Endothelial cell of umbilical vein (primary cell): ENCODE measurements at regions not wholly inside any gene's neighbourhood (a gene's known extent, or its start where the extent isn't known, plus 50 kb on each side); places are given as distances from the start of the nearest gene placed in this dataset.

Experiments used
- EZH2 ChIP-seq: IDR thresholded peaks from 2 replicates; pipeline ENCODE4 v1.6.1; 2012; ENCODE audit warnings: borderline replicate concordance, low read depth, mild to moderate bottlenecking, moderate library complexity, low read length, inconsistent platforms; ENCODE audit not compliant: severe bottlenecking
- FOS ChIP-seq: IDR thresholded peaks from 2 replicates; pipeline ENCODE4 v1.6.1; 2011; ENCODE audit warnings: mild to moderate bottlenecking, low read length, moderate library complexity, borderline replicate concordance; ENCODE audit not compliant: insufficient read depth
- GATA2 ChIP-seq: IDR thresholded peaks from 2 replicates; pipeline ENCODE4 v1.7.0; 2011; ENCODE audit warnings: low read depth, mild to moderate bottlenecking, moderate library complexity, mixed read lengths, low read length; ENCODE audit not compliant: insufficient read length, insufficient read depth
- JUN ChIP-seq: IDR thresholded peaks from 2 replicates; pipeline ENCODE4 v1.6.1; 2011; ENCODE audit warnings: borderline replicate concordance, low read depth; ENCODE audit not compliant: insufficient read length, insufficient read depth
- MYC ChIP-seq: IDR thresholded peaks from one replicate; pipeline ENCODE4 v1.6.1; 2011; ENCODE audit warnings: mild to moderate bottlenecking, low read depth, low read length
- POLR2A ChIP-seq: IDR thresholded peaks from 2 replicates; pipeline ENCODE4 v1.6.1; 2012; ENCODE audit warnings: low read depth, mild to moderate bottlenecking, control low read depth, low read length
- POLR2AphosphoS5 ChIP-seq: IDR thresholded peaks from 2 replicates; pipeline ENCODE4 v1.6.1; 2012; ENCODE audit warnings: low read depth, mild to moderate bottlenecking, control low read depth, low read length, moderate library complexity; ENCODE audit not compliant: insufficient read depth
- TF ChIP-seq, protein P1 (sequence below), 2 donors: IDR thresholded peaks; 1 replicate in 1 of 2; 2 replicates in 1 of 2; pipeline ENCODE4 v1.5.1; 2011; ENCODE audit warnings: low read length in 2 of 2, mild to moderate bottlenecking in 2 of 2, moderate library complexity in 2 of 2, control low read depth in 1 of 2, inconsistent platforms in 1 of 2, low read depth in 1 of 2; ENCODE audit not compliant: insufficient read depth in 1 of 2; ENCODE audit errors: extremely low read depth in 1 of 2
- TF ChIP-seq, protein P2 (sequence below): IDR thresholded peaks from 2 replicates; pipeline ENCODE4 v1.6.1; 2011; ENCODE audit not compliant: insufficient read depth, insufficient read length

DNA sequence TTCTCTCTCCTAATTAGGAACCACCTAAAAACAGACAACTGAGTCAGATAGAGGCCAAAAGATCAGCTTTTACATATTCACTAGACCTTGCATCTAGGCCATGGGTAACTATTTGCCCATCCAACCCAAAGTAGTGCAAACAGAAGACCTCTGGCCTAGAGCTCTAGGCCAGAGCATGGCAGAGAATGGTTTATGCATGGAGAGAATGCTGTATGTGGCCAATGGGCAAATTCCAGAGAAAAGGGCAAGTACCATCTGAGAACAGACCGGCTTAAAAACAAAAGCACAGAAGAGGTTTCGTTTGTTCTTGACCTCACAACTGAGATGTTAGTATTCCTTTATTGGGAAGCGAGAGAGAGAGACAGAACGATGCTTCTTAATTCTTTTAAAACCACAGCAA lies 151.7 kb upstream of the RFX3 start:
- TF ChIP-seq, protein P1, sequence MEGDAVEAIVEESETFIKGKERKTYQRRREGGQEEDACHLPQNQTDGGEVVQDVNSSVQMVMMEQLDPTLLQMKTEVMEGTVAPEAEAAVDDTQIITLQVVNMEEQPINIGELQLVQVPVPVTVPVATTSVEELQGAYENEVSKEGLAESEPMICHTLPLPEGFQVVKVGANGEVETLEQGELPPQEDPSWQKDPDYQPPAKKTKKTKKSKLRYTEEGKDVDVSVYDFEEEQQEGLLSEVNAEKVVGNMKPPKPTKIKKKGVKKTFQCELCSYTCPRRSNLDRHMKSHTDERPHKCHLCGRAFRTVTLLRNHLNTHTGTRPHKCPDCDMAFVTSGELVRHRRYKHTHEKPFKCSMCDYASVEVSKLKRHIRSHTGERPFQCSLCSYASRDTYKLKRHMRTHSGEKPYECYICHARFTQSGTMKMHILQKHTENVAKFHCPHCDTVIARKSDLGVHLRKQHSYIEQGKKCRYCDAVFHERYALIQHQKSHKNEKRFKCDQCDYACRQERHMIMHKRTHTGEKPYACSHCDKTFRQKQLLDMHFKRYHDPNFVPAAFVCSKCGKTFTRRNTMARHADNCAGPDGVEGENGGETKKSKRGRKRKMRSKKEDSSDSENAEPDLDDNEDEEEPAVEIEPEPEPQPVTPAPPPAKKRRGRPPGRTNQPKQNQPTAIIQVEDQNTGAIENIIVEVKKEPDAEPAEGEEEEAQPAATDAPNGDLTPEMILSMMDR (IDR thresholded peaks at IDR 0.05; ENCODE audit: extremely low read depth in 1 of 2, insufficient read depth in 1 of 2, low read depth in 1 of 2, low read length in 2 of 2): no peak
- TF ChIP-seq MYC: no peak
- TF ChIP-seq EZH2: no peak
- no peak for TF ChIP-seq POLR2AphosphoS5
- TF ChIP-seq FOS: no peak
- TF ChIP-seq POLR2A: no peak
- TF ChIP-seq, protein P2, sequence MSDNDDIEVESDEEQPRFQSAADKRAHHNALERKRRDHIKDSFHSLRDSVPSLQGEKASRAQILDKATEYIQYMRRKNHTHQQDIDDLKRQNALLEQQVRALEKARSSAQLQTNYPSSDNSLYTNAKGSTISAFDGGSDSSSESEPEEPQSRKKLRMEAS: no peak
- no peak for TF ChIP-seq JUN
- TF ChIP-seq GATA2: no peak
